Motor neuron (in vitro differentiated cells): ENCODE measurements at regions not wholly inside any gene's neighbourhood (a gene's known extent, or its start where the extent isn't known, plus 50 kb on each side); places are given as distances from the start of the nearest gene placed in this dataset.
"Not testable (repeated sequence)": the region's sequence is repeated elsewhere in the genome, so short reads cannot be mapped to it uniquely, and the experiment has no call there.

ENCODE experiments used
- ATAC-seq, 8 experiments: fragments of 200-7000 bp; cut with Tn5 transposase; replicated peaks in 6 of 8; 2 replicates each; pipeline ENCODE4 v1.8.0; 2021; ENCODE audit warnings: mild to moderate bottlenecking in 8 of 8, moderate library complexity in 8 of 8
- H3K27ac ChIP-seq, 2 donors: fragments of 250-450 bp; sonication (Bioruptor Pico); 2 replicates each; pipeline ENCODE4 v1.9.0; 2021; ENCODE audit warnings: antibody characterized with exemption in 2 of 2, mild to moderate bottlenecking in 2 of 2, moderate library complexity in 1 of 2
- H3K4me1 ChIP-seq, 2 donors: fragments of 250-450 bp; sonication (Bioruptor Pico); replicated peaks in 1 of 2; 2 replicates each; pipeline ENCODE4 v1.6.1; 2021; ENCODE audit warnings: antibody characterized with exemption in 2 of 2, mild to moderate bottlenecking in 2 of 2, moderate library complexity in 1 of 2
- H3K4me3 ChIP-seq, 5 donors: fragments of 250-450 bp; sonication (Bioruptor Pico); 2 replicates each; pipeline ENCODE4 v1.9.0; 2021; ENCODE audit warnings: antibody characterized with exemption in 5 of 5, mild to moderate bottlenecking in 5 of 5, moderate library complexity in 4 of 5
- WGBS, 10 experiments: fragments of 450-650 bp; shearing (Covaris generic); methylation state at CpG; one replicate each; pipeline ENCODE4 v1.0.0; 2022; 5-methylcytosine and 5-hydroxymethylcytosine counted together
- in situ Hi-C, 9 experiments: fragments of 400-800 bp; cut with MboI; loops; one replicate each; pipeline ENCODE4 v1.15.0; 2021; ENCODE audit warnings: low sequenced_read_pairs in 9 of 9, low pct_unique_long_range_greater_than_20kb in 2 of 9; ENCODE audit not compliant: unreplicated experiment in 9 of 9

- H3K4me3 ChIP-seq: no peak overlapping the region
- no peaks in the 10 kb centered on the region for H3K4me1 ChIP-seq
- WGBS, 10 experiments: 0 to 100% (median 75%) methylated on average over 1 to 2 of the region's 2 CpGs; no CpG with 5 or more reads in 1 of the 10 experiments
- H3K27ac ChIP-seq: no peak overlapping the region
- no peak for ATAC-seq
- in situ Hi-C loops: loop anchor here in 5 of 9 experiments (25.0 kb wide), 1 partner anchor 1968 kb away; no protein-coding TSS in a partner anchor
Observed at GRCh38 chr3:90180096-90180495, 1072.7 kb downstream of the EPHA3 start.

GRCh38 chr3:90180543-90180942, 1073.1 kb downstream of the EPHA3 start:
- Histone ChIP-seq H3K4me1 (no peaks in the 10 kb centered on the region), H3K27ac (no peak overlapping the region), H3K4me3 (no peak overlapping the region)
- no peak for ATAC-seq
- WGBS, 10 experiments: 0 to 100% (median 80%) methylated on average over 1 to 3 of the region's 3 CpGs
- in situ Hi-C loops: loop anchor here in 5 of 9 experiments (25.0 kb wide), 1 partner anchor 1968 kb away; no protein-coding TSS in a partner anchor

GRCh38 chr3:90182291-90182976, 1075.0 kb downstream of the EPHA3 start:
- in situ Hi-C loops: loop anchor here in 5 of 9 experiments (25.0 kb wide), 1 partner anchor 1970 kb away; no protein-coding TSS in a partner anchor
- ATAC-seq: peak; percentile 62 to 96 (median 74)
- 0 to 100% (median 38%) methylated on average over 2 to 18 of the region's 19 CpGs for WGBS, 10 experiments
- not testable (repeated sequence) for H3K27ac ChIP-seq, H3K4me1 ChIP-seq
- peak overlapping the region in 4 of 5 donors; percentile 8 to 17 (median 11) for H3K4me3 ChIP-seq

GRCh38 chr3:90184861-90185260, 1077.4 kb downstream of the EPHA3 start:
- in situ Hi-C loops: loop anchor here in 5 of 9 experiments (25.0 kb wide), 1 partner anchor 1973 kb away; no protein-coding TSS in a partner anchor
- Histone ChIP-seq H3K4me1 (no peaks in the 10 kb centered on the region), H3K27ac (no peak overlapping the region), H3K4me3 (no peak overlapping the region)
- no peak for ATAC-seq
- WGBS, 10 experiments: 85 to 100% (median 95%) methylated on average over 2 to 4 of the region's 4 CpGs; no CpG with 5 or more reads in 2 of the 10 experiments

GRCh38 chr3:90197383-90197782, 1090.0 kb downstream of the EPHA3 start:
- not testable (repeated sequence) for ATAC-seq, H3K4me1 ChIP-seq, H3K27ac ChIP-seq, H3K4me3 ChIP-seq
- 20 to 100% (median 77%) methylated on average over 1 to 4 of the region's 4 CpGs; no CpG with 5 or more reads in 6 of the 10 experiments for WGBS, 10 experiments
- in situ Hi-C loops: loop anchor here in 5 of 9 experiments (25.0 kb wide), 1 partner anchor 1985 kb away; no protein-coding TSS in a partner anchor

GRCh38 chr3:90202931-90203330, 1095.5 kb downstream of the EPHA3 start:
- H3K4me1 ChIP-seq, in situ Hi-C loops, ATAC-seq, H3K27ac ChIP-seq, H3K4me3 ChIP-seq: not testable (repeated sequence)
- WGBS, 10 experiments: 0 to 100% (median 75%) methylated on average over 1 to 2 of the region's 2 CpGs; no CpG with 5 or more reads in 1 of the 10 experiments

- H3K4me3 ChIP-seq, in situ Hi-C loops, H3K4me1 ChIP-seq, ATAC-seq, H3K27ac ChIP-seq: not testable (repeated sequence)
- 0 to 73% (median 25%) methylated on average over 1 to 2 of the region's 2 CpGs; no CpG with 5 or more reads in 1 of the 10 experiments for WGBS, 10 experiments
Observed at GRCh38 chr3:90206482-90206881, 1099.1 kb downstream of the EPHA3 start.

GRCh38 chr3:90207353-90208097, 1100.1 kb downstream of the EPHA3 start:
- H3K4me3 ChIP-seq, H3K4me1 ChIP-seq, H3K27ac ChIP-seq, in situ Hi-C loops: not testable (repeated sequence)
- ATAC-seq: peak in 1 of 8 experiments; percentile 72
- WGBS, 10 experiments: 3 to 92% (median 74%) methylated on average over 2 to 5 of the region's 5 CpGs; no CpG with 5 or more reads in 1 of the 10 experiments

GRCh38 chr3:90221900-90222299, 1114.5 kb downstream of the EPHA3 start:
- no peaks in the 10 kb centered on the region for H3K4me1 ChIP-seq
- ATAC-seq: no peak
- H3K27ac ChIP-seq: no peak overlapping the region
- in situ Hi-C loops: no loop called here
- WGBS, 10 experiments: 10 to 85% (median 44%) methylated on average over 2 to 4 of the region's 4 CpGs
- H3K4me3 ChIP-seq: no peak overlapping the region

- H3K27ac ChIP-seq: no peak overlapping the region
- 0 to 100% (median 44%) methylated on average over 1 of the region's 1 CpG; no CpG with 5 or more reads in 1 of the 10 experiments for WGBS, 10 experiments
- in situ Hi-C loops: no loop called here
- peak in 1 of 8 experiments; percentile 51 for ATAC-seq
- no peak overlapping the region for H3K4me3 ChIP-seq
- no peaks in the 10 kb centered on the region for H3K4me1 ChIP-seq
Observed at GRCh38 chr3:90241481-90241880, 1134.1 kb downstream of the EPHA3 start.

GRCh38 chr3:90253131-90253530, 1145.7 kb downstream of the EPHA3 start:
- no peaks in the 10 kb centered on the region for H3K4me1 ChIP-seq
- no peak overlapping the region for H3K4me3 ChIP-seq
- no peak overlapping the region for H3K27ac ChIP-seq
- ATAC-seq: no peak
- 0 to 100% (median 85%) methylated on average over 2 of the region's 2 CpGs; no CpG with 5 or more reads in 1 of the 10 experiments for WGBS, 10 experiments
- in situ Hi-C loops: no loop called here

- Histone ChIP-seq H3K27ac (no peak overlapping the region), H3K4me3 (no peak overlapping the region), H3K4me1 (no peaks in the 10 kb centered on the region)
- 10 to 90% (median 79%) methylated on average over 2 to 6 of the region's 6 CpGs; no CpG with 5 or more reads in 1 of the 10 experiments for WGBS, 10 experiments
- in situ Hi-C loops: no loop called here
- ATAC-seq: no peak
Observed at GRCh38 chr3:90261481-90262433, 1154.3 kb downstream of the EPHA3 start.
